ENCODE measurements at regions not wholly inside any gene's neighbourhood (a gene's known extent, or its start where the extent isn't known, plus 50 kb on each side); places are given as distances from the start of the nearest gene placed in this dataset.
A peak's percentile ranks its signal among the peaks of the same experiment; 100 is the strongest.

DNA sequence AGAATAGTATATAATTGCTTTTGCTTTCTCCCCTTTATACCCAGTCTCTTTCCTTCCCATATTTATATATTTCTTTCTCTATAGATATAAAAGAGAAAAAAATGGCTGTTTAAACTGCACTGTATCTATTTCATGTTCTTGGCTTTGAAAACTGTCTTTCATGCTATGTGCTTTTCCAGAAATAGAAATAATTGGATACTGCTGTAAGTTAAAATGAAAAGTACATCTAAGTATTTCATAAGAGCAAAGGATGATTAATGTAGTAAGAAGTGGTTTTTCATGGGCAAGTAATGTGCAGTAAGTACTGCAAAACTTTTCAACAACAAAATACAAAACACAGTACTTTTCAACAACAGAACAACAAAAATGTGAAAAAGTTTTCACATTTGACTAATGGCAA is 237.9 kb downstream of the SNCA start:
- TF ChIP-seq, protein P1, sequence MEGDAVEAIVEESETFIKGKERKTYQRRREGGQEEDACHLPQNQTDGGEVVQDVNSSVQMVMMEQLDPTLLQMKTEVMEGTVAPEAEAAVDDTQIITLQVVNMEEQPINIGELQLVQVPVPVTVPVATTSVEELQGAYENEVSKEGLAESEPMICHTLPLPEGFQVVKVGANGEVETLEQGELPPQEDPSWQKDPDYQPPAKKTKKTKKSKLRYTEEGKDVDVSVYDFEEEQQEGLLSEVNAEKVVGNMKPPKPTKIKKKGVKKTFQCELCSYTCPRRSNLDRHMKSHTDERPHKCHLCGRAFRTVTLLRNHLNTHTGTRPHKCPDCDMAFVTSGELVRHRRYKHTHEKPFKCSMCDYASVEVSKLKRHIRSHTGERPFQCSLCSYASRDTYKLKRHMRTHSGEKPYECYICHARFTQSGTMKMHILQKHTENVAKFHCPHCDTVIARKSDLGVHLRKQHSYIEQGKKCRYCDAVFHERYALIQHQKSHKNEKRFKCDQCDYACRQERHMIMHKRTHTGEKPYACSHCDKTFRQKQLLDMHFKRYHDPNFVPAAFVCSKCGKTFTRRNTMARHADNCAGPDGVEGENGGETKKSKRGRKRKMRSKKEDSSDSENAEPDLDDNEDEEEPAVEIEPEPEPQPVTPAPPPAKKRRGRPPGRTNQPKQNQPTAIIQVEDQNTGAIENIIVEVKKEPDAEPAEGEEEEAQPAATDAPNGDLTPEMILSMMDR (IDR thresholded peaks at IDR 0.05; ENCODE audit: insufficient read depth, low read length, severe bottlenecking): no peak
- no peaks in the 10 kb centered on the region for H3K27me3 ChIP-seq (ENCODE audit: control insufficient read depth, insufficient read depth, low read length)

DNA sequence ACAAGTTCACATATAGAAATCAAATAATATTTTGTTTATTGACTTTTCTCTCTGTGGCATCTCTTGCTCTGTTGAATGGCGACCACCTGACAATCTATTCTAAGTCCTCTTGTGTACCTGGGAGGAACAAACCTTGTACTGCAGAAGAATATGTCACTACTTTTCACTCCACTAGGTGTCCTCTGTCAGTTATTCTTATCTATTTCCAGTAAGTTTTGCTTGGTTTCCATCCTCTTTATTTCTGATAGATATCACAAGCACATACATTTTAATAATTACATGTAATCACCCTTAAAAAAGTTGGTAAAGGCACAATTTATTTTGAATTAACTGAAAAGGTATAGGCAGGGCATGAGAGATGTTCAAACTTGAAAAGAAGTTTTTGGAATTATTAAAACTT is 238.4 kb downstream of the SNCA start:
- no peaks in the 10 kb centered on the region for H3K36me3 ChIP-seq (ENCODE audit: control insufficient read depth, insufficient read depth, low read length)
- peak; percentile 45 for DNase-seq (ENCODE audit: low read depth)
- no peak overlapping the region for H3K4me3 ChIP-seq (ENCODE audit: low read depth, low read length)
- FAIRE-seq: no peak
- no peaks in the 10 kb centered on the region for H3K27me3 ChIP-seq (ENCODE audit: control insufficient read depth, insufficient read depth, low read length)
- TF ChIP-seq, protein P1 (IDR thresholded peaks at IDR 0.05; ENCODE audit: insufficient read depth, low read length, severe bottlenecking): peak; percentile 39

More for the DNA sequence above, 237.9 kb downstream of the SNCA start:
- H3K36me3 ChIP-seq (ENCODE audit: control insufficient read depth, insufficient read depth, low read length): no peaks in the 10 kb centered on the region
- DNase-seq (ENCODE audit: low read depth) (no peak), FAIRE-seq (no peak)
- no peak overlapping the region for H3K4me3 ChIP-seq (ENCODE audit: low read depth, low read length)

DNA sequence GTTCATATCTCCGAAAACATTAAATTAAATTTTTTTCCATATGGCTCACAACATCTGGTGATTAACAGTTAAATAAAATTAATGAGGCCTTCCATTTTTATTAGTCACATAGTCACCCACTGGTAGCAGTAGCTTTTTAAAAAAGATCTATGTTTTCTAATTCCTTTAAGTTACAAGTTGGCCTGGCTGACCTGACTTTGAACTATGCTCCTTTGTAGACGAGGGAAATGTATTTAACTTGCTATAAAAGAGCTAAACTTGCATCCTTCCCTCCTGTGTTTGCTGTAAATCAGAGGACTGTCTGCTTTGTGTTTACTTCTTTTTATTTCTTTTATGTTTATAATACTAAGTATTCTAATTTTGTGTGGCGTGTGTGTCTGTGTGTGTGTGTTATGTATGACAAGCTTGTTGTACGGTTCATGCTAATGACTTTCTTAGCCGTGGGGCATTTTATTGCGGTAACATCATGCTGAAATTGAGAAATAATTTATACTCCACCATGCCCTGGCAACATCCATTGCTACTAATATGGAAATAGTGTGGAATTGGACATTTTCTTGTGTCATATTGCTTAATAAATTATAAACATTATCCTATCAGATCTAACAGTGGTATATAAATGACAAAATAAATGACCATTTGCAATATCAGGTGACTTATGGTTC is 241.7 kb downstream of the SNCA start:
- DNase-seq (ENCODE audit: low read depth) (no peak), FAIRE-seq (no peak)
- Histone ChIP-seq H3K4me3 (ENCODE audit: low read depth, low read length) (no peak overlapping the region), H3K27me3 (ENCODE audit: control insufficient read depth, insufficient read depth, low read length) (no peaks in the 10 kb centered on the region), H3K36me3 (ENCODE audit: control insufficient read depth, insufficient read depth, low read length) (no peaks in the 10 kb centered on the region)
- TF ChIP-seq, protein P1 (IDR thresholded peaks at IDR 0.05; ENCODE audit: insufficient read depth, low read length, severe bottlenecking): no peak

DNA sequence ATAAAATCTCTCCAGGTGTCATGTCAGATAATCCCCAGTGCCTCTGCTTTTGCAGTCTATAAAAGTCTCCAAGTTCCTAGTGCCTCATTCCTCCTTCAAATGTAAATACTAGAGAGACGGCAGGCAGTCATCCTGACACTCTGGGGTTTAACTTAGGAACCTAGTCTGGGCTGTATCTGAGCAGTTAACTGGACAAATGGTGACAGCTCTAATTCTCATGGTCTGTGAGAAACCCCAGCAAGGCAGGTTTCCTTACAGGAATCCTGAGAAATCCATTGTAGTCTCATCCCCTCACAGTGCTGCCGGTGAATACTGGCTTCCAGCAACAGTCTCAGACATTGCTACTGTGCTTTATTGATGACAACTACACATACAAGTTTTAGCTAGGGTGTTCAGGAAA is 246.8 kb downstream of the SNCA start:
- DNase-seq (ENCODE audit: low read depth) (no peak), FAIRE-seq (no peak)
- Histone ChIP-seq H3K4me3 (ENCODE audit: low read depth, low read length) (no peak overlapping the region), H3K27me3 (ENCODE audit: control insufficient read depth, insufficient read depth, low read length) (no peaks in the 10 kb centered on the region), H3K36me3 (ENCODE audit: control insufficient read depth, insufficient read depth, low read length) (no peaks in the 10 kb centered on the region)
- TF ChIP-seq, protein P1 (IDR thresholded peaks at IDR 0.05; ENCODE audit: insufficient read depth, low read length, severe bottlenecking): no peak

DNA sequence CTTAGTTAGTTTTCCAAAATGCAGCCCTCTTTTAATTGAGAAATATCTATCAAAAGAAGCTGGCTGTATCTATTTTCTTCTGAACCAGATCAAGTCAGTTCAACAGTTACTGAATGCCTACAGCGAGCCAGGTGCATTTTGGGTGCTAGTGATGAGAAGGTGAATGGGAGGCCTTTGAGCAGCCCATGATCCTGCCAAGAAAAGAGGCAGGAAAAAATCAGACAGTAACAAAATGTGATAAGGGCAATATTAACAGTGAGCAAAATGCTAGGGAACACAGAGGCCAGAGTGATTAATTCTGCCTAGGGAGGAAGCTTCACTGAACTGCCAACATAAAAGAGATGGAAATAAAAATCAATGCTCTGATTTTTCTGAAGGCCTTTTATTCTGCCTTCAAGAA is 248.5 kb downstream of the SNCA start:
- no peaks in the 10 kb centered on the region for H3K27me3 ChIP-seq (ENCODE audit: control insufficient read depth, insufficient read depth, low read length)
- H3K4me3 ChIP-seq (ENCODE audit: low read depth, low read length): no peak overlapping the region
- TF ChIP-seq, protein P1 (IDR thresholded peaks at IDR 0.05; ENCODE audit: insufficient read depth, low read length, severe bottlenecking): no peak
- no peaks in the 10 kb centered on the region for H3K36me3 ChIP-seq (ENCODE audit: control insufficient read depth, insufficient read depth, low read length)
- FAIRE-seq (no peak), DNase-seq (ENCODE audit: low read depth) (no peak)

DNA sequence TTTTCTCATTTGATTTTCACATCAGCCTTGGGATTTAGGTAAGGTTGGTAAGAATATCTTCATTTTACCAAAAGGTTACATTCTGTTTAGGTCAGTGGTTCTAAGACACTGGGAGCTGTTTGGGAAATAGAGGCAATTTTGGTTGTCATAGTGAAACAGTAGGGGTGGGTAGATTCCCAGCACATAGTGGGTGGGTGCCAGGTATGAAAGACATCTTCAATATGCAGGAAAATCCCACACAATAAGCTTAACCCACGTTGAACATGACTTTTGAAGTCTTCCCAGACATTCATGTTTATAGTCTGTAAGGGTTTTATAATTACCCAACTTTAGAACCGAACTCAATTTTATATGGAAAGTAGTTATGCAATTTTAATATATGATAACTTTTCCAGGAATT is 249.6 kb downstream of the SNCA start:
- no peak for FAIRE-seq
- no peaks in the 10 kb centered on the region for H3K36me3 ChIP-seq (ENCODE audit: control insufficient read depth, insufficient read depth, low read length)
- no peaks in the 10 kb centered on the region for H3K27me3 ChIP-seq (ENCODE audit: control insufficient read depth, insufficient read depth, low read length)
- DNase-seq (ENCODE audit: low read depth): no peak
- H3K4me3 ChIP-seq (ENCODE audit: low read depth, low read length): no peak overlapping the region
- TF ChIP-seq, protein P1 (IDR thresholded peaks at IDR 0.05; ENCODE audit: insufficient read depth, low read length, severe bottlenecking): no peak

Measured in bronchial epithelial cell (primary cell).